HG02763 (cell line): ENCODE measurements at regions not wholly inside any gene's neighbourhood (a gene's known extent, or its start where the extent isn't known, plus 50 kb on each side); places are given as distances from the start of the nearest gene placed in this dataset.
"Not testable (repeated sequence)": the region's sequence is repeated elsewhere in the genome, so short reads cannot be mapped to it uniquely, and the experiment has no call there.

Source experiments
- ATAC-seq: cut with Tn5 transposase; IDR thresholded peaks from one replicate; pipeline ENCODE4 v1.9.1; 2021; ENCODE audit warnings: mild to moderate bottlenecking, moderate library complexity; ENCODE audit not compliant: unreplicated experiment

DNA sequence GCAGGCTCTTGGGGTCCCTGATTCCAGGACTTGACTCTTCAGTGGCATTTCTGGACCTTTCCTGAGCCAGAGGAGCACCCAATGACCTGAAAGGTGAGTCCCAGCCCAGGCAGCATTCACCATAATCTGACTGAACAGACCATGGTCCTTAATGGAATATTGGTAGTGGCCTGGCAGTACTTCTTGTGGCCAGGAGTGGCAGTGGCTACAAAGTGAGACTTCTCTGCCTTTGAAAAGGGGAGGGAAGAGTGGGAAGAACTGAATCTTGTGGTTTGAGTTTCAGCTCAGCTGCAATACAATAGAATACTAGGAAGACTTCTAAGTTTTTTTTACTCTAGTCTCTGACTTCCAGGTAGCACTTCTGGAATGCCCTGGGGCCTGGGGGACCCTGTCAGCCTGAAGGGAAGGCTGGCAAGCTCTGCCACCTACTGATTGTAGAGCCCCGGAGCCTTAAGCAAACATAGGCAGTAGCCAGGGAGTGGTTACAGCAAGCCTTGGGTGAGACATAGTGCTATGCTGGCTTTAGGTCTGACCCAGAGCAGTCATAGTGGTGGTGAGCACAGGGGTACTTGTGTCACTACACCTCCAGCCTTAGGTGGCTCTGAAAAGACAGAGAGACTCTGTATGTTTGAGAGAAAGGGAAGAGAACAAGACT lies 674.2 kb upstream of the MANEA start:
- no peak for ATAC-seq

DNA sequence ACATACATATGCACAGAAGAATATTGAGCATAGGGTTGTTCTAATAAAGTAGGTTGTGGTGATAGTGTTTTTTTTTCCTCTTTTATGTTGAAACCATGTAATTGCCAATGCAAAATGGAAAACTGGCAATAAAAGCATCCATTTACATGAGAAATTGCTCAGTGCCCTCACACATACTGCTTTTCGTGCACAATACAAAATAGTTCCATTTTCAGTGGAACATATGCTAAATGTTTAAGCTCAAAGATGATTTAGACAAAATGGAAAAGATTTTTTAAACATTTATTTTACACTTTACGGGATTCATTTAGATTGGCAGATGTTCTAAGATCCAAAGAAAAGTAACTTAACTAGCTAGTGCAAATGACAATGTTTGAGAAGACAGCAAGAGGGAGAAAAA lies 678.1 kb upstream of the MANEA start:
- ATAC-seq = no peak

DNA sequence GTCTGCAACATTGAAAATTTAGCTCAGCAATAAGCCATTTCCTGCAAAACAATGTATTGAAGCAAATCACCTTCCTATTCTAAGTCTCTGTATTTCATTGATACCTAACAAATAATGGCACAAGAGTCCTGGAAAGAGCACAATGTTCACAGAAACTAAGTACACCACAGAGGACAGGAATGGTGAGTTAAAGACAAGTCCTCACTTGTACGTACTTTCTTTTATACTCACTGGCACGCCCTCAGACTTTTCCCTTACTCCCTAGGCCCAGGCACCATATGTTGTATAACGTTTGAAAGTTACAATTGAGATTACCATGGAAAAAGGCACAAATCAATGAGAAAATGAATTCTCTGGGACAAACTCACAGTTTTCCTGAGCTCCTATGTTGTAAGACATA lies 683.0 kb upstream of the MANEA start:
- ATAC-seq = no peak

DNA sequence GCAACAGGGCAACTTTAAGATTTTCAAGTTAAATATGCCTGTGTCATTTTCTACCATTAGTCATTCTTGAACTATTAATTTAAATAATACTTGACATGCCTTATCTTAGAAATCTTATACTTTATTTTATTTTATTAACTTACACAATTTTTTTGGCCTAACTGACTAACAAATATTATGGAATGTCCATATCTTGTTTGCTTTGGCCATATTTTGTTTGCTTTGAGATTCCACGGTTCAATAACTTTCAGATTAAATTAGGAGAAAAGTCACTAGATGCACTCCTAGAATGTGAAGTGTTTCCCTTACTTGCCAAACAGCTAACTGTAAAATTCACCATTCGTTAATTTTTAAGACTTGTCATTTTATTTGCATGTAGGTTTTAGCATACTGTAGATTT lies 684.0 kb upstream of the MANEA start:
- ATAC-seq = no peak

DNA sequence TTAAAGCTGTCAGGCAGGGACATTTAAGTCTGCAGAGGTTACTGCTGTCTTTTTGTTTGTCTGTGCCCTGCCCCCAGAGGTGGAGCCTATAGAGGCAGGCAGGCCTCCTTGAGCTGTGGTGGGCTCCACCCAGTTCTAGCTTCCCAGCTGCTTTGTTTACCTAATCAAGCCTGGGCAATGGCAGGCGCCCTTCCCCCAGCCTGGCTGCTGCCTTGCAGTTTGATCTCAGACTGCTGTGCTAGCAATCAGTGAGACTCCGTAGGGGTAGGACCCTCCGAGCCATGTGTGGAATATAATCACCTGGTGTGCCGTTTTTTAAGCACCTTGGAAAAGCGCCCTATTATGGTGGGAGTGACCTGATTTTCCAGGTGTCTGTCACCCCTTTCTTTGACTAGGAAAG lies 703.5 kb upstream of the MANEA start:
- not testable (repeated sequence) for ATAC-seq

DNA sequence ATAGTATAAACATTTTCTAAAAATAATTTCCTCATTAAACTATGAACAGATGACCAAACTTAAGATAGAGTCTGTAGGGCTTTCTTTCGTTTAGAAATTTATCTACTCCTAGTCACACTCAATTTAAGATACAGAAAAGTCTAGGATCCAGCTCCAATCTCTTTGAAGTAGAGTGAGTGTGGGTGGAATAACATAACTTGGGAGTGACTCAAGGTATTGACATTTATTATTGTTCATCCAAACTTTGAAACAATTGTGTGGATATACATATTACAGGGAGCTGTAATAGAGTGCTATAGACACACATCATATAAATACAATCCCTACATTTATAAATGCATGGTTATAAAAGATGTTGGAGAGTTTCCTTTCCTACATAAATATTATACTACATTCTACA lies 715.2 kb upstream of the MANEA start:
- no peak for ATAC-seq

DNA sequence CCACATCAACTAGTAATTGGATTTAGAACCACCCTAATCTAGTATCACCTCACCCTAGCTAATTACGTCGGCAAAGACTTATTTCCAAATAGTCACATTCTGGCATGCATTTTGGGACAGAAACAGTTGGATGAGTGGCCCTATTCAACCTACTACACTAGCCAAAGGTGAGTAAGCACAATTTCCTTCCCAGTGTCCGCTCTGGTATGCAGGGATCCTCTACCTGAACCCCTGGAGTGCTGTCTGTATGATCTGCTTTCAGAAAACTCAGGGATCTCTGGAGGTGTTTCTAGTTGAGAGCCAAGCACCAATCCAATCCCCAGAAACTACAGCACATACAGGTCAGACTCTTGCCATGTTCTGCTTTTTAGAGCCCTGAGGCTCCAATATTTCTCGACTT lies 717.4 kb upstream of the MANEA start:
- no peak for ATAC-seq

DNA sequence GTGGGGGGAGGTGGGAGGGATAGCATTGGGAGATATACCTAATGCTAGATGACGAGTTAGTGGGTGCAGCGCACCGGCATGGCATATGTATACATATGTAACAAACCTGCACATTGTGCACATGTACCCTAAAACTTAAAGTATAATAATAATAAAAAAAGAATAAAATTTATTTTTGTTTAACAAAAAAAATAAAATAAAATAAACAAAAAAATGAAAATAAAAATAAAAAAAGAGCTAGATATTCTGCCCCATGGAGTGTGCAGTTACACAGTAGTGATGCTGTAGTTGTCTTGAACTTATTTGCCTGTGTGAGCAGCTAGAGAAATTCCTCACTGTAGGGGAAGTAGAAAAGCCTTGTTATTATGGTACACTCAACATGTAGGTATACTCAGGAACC lies 720.3 kb upstream of the MANEA start:
- not testable (repeated sequence) for ATAC-seq

DNA sequence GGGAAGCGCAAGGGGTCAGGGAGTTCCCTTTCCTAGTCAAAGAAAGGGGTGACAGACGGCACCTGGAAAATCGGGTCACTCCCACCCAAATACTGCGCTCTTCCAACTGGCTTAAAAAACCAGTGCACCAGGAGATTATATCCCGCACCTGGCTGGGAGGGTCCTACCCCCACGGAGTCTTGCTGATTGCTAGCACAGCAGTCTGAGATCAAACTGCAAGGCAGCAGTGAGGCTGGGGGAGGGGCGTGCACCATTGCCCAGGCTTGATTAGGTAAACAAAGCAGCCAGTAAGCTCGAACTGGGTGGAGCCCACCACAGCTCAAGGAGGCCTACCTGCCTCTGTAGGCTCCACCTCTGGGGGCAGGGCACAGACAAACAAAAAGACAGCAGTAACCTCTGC lies 726.0 kb upstream of the MANEA start:
- not testable (repeated sequence) for ATAC-seq

DNA sequence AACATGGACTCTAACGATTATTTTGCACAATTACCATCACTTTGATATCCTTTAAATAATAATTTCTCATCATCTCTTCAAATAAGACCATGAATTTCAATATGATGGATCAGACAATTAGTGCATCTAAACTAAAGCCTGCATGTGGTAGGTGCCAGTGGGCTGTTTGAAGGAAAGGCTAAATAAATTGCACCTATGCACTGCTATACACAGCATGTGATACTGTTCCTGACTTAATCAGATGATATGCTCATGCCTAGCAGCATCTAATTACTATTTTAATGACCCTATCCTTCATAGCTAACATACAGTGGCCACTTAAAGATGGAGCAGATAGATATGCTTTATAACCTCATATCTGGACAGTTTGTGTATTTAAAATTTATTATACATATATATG lies 731.6 kb upstream of the MANEA start:
- no peak for ATAC-seq

DNA sequence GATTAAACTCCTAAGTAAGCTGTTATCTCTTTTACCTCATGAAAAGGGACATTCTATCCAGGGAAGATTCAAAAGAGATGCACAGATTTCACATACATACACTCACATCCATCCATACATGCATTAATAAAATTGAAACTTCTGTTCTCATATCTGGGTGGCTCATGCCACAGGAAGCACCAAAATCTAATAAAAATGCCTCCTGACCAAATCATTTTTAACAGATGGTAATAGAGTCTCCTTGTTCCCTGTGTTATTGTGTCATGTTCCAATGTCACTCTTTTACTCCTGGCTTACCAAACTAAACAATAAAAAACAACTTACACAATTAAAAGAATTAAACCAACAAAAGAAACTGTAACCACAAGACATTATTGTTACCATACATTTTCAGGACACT lies 742.1 kb upstream of the MANEA start:
- ATAC-seq = no peak

DNA sequence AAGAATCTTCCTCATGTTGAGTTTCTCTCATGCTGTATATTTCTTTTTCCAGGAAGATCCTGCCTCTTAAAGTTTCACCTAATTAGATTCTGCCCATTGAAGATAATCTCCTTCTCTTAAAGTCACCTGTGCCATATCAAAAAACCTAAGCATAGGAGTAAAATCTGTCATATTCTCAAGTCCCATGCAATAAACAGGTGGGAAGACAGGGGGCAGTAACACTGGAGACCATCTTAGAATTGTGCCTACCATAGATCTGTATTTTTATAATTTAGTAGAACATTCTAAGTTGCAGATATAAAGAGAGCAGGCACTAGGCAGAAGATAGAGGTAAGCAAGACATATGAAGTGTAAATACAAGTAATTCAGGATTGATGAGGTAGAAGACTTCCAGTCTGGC lies 763.5 kb upstream of the MANEA start:
- ATAC-seq = no peak

DNA sequence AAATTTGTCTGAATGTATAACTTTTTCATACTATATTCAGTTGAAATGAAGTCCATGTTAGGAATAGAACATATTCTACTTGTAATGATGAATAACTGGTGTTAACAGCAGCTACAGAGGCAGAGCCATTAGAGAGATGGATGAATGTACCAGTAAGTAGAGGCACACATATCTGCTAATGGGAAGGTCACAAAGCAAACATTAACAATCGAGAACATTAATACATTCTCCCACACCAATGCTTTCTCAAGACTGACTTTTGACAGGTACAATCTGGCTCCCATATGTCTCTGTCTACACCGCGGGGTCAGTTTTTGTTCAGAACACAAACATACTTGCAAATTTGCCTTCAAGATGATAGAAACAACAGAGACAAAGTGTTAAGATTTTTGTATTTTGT lies 776.0 kb upstream of the MANEA start:
- no peak for ATAC-seq

DNA sequence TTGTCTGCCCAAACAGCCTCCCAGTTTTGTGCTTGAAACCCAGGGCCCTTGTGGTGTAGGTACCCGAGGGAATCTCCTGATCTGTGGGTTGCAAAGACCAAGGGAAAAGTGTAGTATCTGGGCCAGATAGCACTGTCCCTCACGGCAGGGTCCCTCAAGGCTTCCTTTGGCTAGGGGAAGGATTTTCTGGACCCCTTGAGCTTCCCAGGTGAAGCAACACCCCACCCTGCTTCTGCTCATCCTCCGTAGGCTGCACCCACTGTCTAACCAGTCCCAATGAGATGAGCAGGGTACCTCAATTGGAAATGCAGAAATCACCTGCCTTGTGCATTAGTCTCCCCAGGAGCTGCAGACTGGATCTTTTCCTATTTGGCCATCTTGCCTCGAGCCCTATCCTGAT lies 791.8 kb upstream of the MANEA start:
- no peak for ATAC-seq

DNA sequence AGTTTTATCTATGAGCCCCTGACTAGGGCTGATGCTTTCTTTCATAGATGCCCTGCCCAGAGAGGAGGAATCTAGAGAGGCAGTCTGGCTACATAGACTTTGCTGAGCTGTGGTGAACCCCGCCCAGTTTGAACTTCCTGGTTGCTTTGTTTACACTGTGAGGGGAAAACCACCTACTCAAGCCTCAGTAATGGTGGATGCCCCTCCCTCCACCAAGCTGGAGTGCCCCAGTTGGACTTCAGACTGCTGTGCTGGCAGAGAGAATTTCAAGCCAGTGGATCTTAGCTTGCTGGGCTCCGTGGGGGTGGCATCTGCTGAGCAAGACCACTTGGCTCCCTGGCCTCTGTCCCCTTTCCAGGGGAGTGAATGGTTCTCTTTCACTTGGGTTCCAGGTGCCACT lies 792.3 kb upstream of the MANEA start:
- not testable (repeated sequence) for ATAC-seq

DNA sequence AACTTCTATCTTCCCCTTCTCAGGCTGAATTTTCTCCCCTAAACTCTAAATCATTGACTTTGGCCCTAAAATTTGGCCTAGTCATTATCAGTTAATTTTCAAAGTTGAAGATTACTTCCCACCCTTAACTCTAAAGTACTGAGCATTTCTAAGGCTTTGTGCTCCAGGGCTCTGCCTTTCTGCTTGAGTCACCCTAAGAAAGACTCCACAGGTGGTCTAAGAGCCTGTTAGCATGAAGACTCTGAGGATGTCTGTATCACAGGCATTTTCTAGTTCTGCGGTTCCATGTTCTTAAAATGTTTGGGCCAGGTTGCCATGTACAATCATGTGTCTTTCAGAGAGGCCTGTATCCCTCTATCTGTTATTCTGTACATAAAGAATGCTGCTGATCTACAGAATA lies 808.1 kb upstream of the MANEA start:
- no peak for ATAC-seq

DNA sequence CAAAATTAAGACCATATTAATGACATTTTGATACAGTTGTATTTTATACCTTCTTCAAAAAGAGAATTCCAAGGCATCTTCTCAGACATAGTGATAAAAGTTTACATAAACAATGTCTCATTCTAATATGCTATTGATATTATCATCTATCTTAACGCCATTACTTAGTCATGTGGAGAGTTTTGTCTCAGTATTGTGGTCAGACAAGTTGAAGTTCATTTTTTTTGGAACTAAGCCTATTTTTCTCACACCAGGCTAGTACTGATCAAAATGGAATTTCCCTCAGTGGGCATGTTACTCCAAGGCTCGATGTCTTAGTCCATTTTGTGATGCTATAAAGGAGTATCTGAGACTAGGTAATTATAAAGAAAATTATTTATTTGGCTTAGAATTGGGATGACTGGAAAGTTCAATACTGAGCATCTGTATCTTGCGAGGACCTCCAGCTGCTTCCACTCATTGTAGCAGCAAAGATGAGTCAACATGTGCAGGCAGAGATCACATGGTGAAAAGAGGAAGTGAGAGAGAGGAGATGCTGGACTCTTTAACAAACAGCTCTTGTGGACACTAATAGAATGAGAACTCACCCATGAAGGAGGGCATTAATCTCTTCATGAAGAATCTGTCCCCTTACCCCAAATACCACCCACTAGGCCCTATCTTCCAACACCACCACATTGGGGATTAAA lies 825.5 kb upstream of the MANEA start:
- ATAC-seq = peak; percentile 81

DNA sequence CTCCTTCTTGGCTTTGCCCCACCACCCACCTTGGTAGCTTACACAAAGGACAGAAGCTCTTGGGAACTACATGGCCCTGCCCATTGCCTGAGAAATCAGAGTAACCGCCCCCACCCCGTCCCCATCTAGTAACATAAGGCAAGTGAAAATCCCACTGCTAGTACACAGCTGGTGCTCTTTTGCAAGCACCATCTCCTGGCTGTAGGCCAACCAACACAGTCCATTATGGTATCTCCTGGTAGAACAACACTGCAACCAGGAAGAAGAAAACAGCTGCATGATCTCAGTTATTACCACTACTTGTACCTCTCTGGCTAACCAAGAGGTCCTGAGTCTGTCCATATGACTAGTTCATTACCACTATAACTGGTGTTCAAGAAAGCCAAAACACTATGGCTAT lies 841.1 kb upstream of the MANEA start:
- no peak for ATAC-seq

DNA sequence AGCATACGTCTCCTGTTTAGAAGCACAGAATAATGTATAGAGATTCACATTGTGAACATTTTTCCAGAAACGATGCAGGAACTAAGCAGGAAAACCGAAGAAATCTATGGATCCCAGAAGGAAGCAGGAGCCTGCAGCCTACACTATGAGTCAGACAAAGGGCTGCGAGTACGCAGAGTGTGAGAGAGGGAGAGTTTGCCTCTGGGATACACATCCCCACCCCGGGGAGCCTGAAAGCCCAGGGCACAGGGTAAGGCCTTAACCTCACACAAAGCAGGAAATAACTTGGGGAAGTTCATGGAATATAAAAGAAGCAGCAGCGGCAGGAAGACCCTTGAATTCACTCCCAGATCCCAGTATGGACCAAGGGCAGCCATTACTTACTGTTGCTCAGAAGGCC lies 842.1 kb upstream of the MANEA start:
- ATAC-seq = no peak

DNA sequence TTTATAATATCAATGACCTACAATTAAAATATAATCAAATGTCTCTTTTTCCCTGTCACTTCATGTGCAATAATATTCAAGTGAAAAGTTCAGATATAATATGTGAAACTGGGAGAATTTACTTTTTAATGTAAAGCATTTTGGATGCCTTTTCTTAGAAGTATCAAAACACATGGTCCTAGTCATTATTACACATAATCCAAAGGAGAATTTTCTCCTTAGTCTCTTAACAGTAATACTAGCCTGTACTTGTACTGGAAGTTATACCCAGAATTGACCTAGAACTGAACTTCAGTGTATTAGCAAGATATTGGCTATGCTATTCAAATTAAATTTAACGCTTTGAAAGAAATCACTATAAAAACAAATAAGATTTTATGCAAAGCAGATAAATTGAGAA lies 842.6 kb upstream of the MANEA start:
- ATAC-seq = no peak

DNA sequence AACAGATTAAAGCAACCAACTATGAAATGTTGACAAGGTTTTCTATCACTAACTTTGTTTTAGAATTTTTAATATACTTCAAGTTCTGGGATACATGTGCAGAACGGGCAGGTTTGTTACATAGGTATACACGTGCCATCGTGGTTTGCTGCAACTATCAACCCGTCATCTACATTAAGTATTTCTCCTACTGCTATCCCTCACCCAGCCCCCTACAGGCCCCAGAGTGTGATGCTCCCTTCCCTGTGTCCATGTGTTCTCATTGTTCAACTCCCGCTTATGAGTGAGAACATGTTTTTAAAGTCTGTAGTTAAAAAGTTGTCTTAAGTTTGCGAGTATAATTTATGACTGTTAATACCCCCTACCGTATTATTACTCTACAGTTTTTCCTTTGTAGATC lies 844.3 kb upstream of the MANEA start:
- ATAC-seq = no peak

DNA sequence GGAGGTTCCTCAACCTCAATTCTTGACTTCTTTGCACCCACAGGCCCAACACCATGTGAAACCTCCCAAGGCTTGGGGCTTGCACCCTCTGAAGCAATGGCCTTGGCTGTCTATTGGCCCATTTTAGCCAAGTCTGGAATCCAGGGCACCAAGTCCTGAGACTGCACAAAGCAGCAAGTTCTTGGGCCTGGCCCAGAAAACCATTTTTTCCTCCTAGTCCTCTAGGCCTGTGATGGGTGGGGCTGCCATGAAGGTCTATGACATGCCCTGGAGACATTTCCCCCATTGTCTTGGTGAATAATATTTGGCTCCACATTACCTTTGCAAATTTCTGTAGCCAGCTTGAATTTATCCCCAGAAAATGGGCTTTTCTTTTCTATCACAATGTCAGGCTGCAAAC lies 849.6 kb upstream of the MANEA start:
- no peak for ATAC-seq

DNA sequence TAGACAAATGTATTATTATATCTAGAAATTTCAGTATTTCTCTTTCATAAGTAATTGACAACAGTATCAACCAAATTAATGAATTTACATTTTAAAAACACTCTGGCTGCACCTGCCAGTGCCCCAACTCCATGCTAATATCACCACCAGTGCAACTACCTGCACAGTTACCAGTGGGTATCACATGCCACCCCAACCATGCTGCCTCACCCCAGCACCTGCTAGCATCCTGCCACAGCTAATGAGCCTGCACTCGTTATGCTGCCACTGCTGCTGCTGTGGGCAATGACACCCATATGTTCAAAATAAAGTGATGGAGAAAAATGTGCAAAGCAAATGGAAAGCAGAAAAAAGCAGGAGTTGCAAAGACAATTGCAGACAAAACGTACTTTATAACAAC lies 855.9 kb upstream of the MANEA start:
- no peak for ATAC-seq
